ENCODE measurements at regions not wholly inside any gene's neighbourhood (a gene's known extent, or its start where the extent isn't known, plus 50 kb on each side); places are given as distances from the start of the nearest gene placed in this dataset.
"Not testable (repeated sequence)": the region's sequence is repeated elsewhere in the genome, so short reads cannot be mapped to it uniquely, and the experiment has no call there.

GRCh38 chr11:23377909-23378308 lies 517.6 kb upstream of the CCDC179 start:
- DNase-seq = no peak

DNA sequence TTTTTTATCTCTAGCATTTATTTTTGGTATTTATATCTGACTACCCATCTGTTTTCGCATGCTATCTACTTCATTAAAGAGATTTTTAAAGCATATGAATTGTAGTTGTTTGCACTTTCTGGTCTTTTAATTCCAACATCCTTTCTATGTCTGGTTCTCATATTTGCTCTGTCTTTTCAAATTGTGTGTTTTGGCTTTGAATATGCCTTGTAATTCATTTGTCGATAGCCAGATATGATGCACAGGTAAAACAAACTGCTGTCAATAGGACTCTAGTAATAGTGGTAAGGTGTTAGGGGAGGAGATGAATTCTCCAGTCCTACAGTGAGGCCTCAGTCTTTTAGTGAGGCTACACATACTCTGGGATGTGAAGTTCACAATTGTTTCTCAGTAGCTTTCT lies 530.8 kb upstream of the CCDC179 start:
- DNase-seq = no peak

- DNase-seq = no peak
These were observed 537.8 kb upstream of the CCDC179 start for GRCh38 chr11:23398052-23398451.

DNA sequence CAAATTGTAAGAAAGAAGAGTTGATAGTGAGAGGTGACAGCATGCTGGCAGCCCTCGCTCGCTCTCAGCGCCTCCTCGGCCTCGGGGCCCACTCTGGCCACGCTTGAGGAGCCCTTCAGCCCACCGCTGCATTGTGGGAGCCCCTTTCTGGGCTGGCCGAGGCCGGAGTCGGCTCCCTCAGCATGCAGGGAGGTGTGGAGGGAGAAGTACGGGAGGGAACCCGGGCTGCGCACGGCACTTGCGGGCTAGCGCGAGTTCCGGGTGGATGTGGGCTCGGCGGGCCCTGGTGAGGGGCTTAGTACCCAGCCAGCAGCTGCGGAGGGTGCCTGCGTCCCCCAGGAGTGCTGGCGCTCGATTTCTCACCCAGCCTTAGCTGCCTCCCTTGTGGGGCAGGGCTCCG lies 539.7 kb upstream of the CCDC179 start:
- no peak for DNase-seq

DNA sequence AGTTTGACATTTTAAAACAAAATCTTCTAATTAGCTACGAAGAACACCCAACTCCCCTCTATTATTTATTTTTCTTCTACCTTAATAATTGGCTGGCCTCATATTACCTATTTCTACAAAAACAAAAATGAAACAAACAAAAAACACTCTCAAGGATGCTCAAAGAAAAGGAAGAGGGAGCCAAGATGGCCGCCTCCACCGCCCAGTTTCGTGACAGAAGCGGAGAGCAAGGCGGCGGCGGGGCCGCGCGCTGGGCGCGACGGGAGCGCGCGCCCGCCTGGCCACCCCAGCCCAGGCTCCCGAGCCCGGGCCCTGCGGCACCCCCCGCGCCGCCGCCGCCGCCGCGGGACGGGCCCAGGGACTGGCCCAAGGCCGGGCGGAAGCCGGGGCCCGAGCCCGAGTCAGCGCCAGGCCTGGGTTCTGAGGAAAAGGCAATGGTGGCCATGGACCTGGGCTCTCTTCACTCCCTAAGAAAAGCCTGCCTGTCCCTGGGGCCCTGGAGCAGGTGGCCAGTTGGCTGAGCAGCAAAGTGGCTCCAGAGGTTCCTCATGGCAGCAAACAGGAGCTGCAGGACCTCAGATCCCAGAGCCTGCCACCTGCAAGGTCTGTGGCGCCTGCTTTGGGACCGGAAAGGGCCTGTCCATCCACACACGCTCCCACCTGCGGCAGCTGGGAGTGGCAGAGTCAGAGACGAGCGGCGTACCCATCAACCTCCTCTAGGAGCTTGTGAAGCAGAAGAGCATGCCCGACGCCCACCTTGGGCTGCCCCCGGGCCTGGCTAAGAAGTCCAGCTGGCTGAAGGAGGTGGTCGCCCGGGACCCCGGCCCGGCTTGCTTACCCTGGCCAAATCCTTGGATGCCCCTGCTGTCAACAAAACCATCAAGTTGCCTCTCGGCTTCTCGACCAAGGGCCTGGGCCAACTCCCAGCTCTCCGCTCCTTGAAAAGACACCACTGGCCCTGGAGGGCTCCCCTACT lies 543.2 kb upstream of the CCDC179 start:
- DNase-seq = no peak

- no peak for DNase-seq
These were observed 544.2 kb upstream of the CCDC179 start for GRCh38 chr11:23404225-23405160.

DNA sequence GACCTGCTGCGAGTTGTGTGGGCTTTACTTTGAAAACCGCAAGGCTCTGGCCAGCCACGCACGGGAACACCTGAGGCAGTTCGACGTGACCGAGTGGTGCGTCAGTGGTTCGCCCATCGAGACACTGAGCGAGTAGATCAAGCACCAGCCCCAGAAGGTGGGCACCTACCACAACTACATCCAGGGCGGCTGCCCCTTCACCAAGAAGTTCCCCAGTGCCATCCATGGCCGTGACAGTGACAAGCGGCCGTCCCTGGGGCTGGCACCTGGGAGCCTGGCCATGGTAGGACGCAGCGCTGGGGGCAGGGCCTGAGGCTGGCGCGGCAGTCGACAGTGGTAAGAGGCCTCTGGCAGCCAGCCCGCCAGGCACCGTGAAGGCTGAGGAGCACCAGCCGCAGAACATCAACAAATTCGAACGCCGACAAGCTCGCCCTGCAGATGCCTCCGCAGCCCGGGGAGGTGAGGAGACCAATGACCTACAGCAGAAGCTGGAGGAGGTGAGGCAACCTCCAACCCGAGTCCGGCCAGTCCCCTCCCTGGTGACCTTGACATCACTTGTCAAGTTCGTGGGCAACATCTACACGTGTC lies 545.2 kb upstream of the CCDC179 start:
- DNase-seq = no peak

GRCh38 chr11:23406131-23406819 lies 546.0 kb upstream of the CCDC179 start:
- DNase-seq = no peak

DNA sequence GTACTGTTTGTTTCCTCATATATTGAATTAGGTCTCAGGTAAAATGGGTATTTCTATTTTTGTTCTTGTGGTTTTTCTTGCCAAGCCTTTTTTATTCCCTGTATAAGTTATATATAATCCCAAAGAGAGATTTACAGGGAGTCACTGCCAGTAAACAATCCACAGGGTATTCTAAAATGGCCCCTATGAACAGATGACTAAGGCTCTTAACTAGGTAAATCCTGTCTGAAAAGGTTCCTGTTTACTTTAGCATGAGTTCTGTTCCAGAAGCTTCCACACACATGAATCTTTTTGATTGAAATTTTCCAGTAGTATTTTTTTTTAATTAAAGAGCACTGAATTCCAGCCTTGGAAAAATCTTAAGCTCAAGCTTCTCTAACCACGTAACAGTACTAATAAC lies 552.8 kb upstream of the CCDC179 start:
- no peak for DNase-seq

DNA sequence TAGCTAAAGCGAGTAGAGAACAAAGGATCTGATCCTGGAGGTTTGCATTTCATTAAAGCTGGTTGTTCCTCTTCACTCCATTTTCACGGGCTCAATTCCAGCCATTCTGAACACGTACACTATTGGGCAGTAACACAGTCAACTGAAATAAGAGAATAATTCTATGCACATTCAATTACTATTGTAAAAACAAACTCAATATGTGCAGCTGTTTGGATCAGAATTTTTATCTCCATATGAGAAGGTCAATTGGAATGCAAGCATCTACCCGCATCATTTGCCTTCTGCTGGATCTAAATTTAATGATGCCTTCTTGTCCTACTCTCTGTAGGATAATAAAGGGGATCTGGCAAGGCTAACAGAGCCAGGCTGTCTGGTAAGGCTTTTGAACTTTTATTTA lies 562.8 kb upstream of the CCDC179 start:
- no peak for DNase-seq

DNA sequence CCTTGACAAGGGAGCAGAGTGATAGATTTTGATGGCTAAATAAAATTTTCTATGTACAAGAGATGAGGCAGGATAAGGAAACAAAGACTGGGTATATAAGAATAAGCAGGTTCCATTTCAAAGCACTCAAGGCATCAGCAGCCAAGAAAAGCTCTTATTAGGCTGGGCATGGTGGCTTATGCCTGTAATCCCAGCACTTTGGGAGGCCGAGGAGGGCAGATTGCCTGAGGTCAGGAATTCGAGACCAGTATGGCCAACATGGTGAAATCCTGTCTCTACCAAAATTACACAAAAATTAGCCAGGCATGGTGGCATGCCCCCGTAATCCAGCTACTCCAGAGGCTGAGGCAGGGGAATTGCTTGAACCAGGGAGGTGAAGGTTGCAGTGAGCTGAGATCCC lies 563.4 kb upstream of the CCDC179 start:
- DNase-seq = no peak

GRCh38 chr11:23425381-23425780 lies 565.1 kb upstream of the CCDC179 start:
- no peak for DNase-seq

- no peak for DNase-seq
These were observed 569.3 kb upstream of the CCDC179 start for GRCh38 chr11:23429569-23429968.

DNA sequence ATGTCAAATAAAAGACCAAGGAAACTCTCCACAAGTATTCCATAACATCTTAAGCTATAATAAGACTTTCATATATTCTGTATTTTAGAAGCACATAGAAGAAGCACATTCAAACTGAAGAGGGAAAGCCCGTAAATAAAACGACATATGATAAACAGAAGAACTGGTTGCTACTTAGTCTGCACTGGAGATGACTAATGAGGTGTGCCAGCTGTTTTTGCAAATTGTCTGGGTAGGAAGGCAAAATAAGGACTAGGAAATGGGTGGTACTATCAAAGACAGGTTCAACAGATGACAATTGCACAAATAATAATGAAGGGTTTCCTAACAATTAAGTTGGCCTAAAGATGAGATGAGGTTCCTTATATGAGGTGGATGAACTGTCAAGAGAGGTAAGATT lies 593.2 kb upstream of the CCDC179 start:
- DNase-seq = no peak

GRCh38 chr11:23455321-23455891 lies 595.1 kb upstream of the CCDC179 start:
- DNase-seq = no peak

GRCh38 chr11:23457641-23458040 lies 597.4 kb upstream of the CCDC179 start:
- DNase-seq = no peak

DNA sequence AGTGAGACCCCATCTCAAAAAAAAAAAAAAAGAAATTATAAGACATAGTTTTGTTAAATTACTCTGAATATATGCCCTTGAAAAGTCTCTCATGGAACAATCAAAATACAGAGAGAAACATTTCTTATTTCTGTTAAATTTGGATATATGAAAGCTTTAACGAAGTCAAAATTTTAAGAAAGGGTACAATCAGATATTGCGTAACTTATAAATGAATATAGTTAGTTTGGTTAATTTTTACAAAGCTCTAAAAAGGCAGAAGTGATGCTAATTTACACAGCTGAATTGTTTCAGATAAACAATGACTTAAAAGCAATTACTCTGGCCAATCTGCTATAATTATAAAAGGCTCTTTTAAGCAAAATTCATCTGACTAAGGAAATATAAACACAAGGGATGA lies 611.6 kb upstream of the CCDC179 start:
- no peak for DNase-seq

DNA sequence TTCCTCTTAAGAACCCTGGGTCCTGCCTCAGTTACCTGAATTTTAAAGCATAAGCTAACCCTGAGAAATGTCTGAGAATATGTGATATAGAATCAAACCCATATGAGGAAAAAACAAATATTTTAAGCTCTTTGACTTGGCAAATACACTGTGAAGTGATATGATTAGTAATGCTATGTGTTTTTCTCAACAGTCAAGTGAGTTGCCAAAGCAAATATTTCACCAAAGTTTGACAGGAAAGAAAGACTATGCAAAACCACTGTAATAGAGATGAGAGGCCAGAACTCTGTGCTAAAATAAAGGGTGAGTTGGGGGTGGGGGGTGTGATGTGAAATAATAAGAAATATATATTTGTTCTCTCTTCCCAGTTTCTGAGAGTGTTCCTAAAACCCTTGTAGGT lies 613.5 kb upstream of the CCDC179 start:
- no peak for DNase-seq

- DNase-seq = no peak
These were observed 620.5 kb upstream of the CCDC179 start for GRCh38 chr11:23480736-23481135.

DNA sequence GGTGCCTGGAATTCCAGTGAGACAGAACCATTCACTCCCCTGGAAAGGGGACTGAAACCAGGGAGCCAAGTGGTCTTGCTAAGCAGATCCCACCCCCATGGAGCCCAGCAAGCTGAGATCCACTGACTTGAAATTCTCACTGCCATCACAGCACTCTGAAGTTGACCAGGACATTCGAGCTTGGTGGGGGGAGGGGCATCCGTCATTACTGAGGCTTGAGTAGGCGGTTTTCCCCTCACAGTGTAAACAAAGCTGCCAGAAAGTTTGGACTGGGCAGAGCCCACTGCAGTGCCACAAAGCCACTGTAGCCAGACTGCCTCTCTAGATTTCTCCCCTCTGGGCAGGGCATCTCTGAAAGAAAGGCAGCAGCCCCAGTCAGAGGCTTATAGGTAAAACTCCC lies 623.9 kb upstream of the CCDC179 start:
- not testable (repeated sequence) for DNase-seq

GRCh38 chr11:23484618-23485017 lies 624.3 kb upstream of the CCDC179 start:
- DNase-seq = not testable (repeated sequence)

DNA sequence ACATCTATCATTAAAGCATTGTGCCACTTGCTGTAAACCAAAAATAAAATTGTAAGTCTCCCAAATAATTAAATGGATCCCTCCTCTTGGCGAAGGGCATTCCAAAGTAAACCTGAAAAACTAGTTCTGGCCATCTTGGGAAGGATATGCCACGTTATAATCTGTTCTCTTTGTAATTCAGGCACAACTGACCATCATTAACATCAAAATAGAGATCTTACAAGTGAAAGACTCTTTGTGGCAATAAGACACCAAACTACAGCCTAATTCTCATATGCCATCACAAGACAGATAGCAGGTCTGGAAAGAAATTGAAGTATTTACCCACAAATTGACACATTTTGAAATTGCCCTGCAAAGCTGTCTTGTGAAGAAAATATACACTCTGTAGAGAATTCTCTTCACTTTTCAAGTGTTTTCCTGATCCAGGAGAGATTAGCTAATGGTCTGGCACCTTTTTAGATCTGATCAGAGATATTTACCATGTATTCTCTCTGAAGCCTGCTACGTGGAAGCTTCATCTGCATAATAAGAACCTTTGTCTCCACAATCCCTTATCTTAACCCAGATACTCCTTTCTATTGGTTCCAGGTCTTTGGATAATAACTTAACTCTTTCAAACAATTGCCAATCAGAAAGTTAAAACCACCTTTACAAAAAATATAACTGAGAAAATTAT lies 630.4 kb upstream of the CCDC179 start:
- DNase-seq = no peak

Data from suppressor macrophage treated with lipopolysaccharide for 4 hours (primary cell).